H1 (cell line): ENCODE measurements at regions not wholly inside any gene's neighbourhood (a gene's known extent, or its start where the extent isn't known, plus 50 kb on each side); places are given as distances from the start of the nearest gene placed in this dataset.

ENCODE experiments used
- GABPA ChIP-seq: IDR thresholded peaks from 2 replicates; pipeline ENCODE4 v1.6.1; 2011; ENCODE audit warnings: mild to moderate bottlenecking, low read length, moderate library complexity, borderline replicate concordance; ENCODE audit not compliant: insufficient read depth
- PHF8 ChIP-seq: fragments of 200-600 bp; sonication (generic); conservative IDR thresholded peaks from 2 replicates; pipeline ENCODE4 v1.7.1; 2012; ENCODE audit warnings: low read depth, mild to moderate bottlenecking, inconsistent platforms, low read length, moderate library complexity
- POLR2A ChIP-seq, 2 experiments: IDR thresholded peaks; 1 replicate in 1 of 2; 2 replicates in 1 of 2; pipeline ENCODE4 v1.6.1; 2011; ENCODE audit warnings: low read depth in 2 of 2, low read length in 2 of 2, mild to moderate bottlenecking in 2 of 2; ENCODE audit errors: control extremely low read depth in 1 of 2
- RFX5 ChIP-seq: IDR thresholded peaks from 2 replicates; pipeline ENCODE4 v1.6.1; 2011; ENCODE audit warnings: low read depth, low read length, improper control_type of control experiment, borderline replicate concordance
- TF ChIP-seq, protein P1 (sequence below): IDR thresholded peaks from 2 replicates; pipeline ENCODE4 v1.6.1; 2012; ENCODE audit warnings: inconsistent platforms
- TF ChIP-seq, protein P2 (sequence below), 3 experiments: IDR thresholded peaks; 1 replicate in 2 of 3; 2 replicates in 1 of 3; pipeline versions ENCODE4 v1.5.1 to v1.6.1; 2011; ENCODE audit warnings: low read length in 3 of 3, mild to moderate bottlenecking in 3 of 3, inconsistent platforms in 2 of 3, low read depth in 1 of 3, moderate library complexity in 1 of 3; ENCODE audit not compliant: insufficient read depth in 1 of 3; ENCODE audit errors: control extremely low read depth in 1 of 3

DNA sequence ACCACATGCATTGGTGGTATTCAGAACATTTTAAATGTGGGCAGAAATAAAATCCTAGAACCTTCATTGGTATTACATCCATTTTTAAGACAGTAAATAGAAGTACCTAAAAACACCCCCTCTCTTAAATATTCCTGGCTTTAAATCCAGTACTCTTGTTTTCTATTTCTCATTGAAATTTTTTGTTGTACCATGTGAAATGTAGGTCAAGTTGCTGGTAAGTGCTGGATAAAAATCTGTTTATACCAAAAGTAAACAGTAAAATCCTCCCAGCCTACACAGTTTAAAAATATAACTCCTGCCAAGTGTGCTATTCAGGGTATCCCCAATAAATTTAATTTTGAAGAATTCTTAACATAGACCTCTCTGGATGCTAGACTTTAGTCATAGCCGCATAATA, 75.0 kb upstream of the FST start:
- TF ChIP-seq GABPA (no peak), POLR2A (IDR thresholded peaks at IDR 0.05; ENCODE audit: control extremely low read depth in 1 of 2, low read depth in 2 of 2, low read length in 2 of 2) (no peak), PHF8 (no peak), RFX5 (no peak)
- TF ChIP-seq, protein P1, sequence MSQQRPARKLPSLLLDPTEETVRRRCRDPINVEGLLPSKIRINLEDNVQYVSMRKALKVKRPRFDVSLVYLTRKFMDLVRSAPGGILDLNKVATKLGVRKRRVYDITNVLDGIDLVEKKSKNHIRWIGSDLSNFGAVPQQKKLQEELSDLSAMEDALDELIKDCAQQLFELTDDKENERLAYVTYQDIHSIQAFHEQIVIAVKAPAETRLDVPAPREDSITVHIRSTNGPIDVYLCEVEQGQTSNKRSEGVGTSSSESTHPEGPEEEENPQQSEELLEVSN, result no peak
- TF ChIP-seq, protein P2, sequence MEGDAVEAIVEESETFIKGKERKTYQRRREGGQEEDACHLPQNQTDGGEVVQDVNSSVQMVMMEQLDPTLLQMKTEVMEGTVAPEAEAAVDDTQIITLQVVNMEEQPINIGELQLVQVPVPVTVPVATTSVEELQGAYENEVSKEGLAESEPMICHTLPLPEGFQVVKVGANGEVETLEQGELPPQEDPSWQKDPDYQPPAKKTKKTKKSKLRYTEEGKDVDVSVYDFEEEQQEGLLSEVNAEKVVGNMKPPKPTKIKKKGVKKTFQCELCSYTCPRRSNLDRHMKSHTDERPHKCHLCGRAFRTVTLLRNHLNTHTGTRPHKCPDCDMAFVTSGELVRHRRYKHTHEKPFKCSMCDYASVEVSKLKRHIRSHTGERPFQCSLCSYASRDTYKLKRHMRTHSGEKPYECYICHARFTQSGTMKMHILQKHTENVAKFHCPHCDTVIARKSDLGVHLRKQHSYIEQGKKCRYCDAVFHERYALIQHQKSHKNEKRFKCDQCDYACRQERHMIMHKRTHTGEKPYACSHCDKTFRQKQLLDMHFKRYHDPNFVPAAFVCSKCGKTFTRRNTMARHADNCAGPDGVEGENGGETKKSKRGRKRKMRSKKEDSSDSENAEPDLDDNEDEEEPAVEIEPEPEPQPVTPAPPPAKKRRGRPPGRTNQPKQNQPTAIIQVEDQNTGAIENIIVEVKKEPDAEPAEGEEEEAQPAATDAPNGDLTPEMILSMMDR (IDR thresholded peaks at IDR 0.05; ENCODE audit: control extremely low read depth in 1 of 3, insufficient read depth in 1 of 3, low read depth in 1 of 3, low read length in 3 of 3), result no peak
